Thyroid gland (tissue), 4 donors: ENCODE measurements at regions not wholly inside any gene's neighbourhood (a gene's known extent, or its start where the extent isn't known, plus 50 kb on each side); places are given as distances from the start of the nearest gene placed in this dataset.

ENCODE experiments used
- CTCF ChIP-seq, 6 experiments: fragments of 200-600 bp in 3 of 6; fragments of 450-650 bp in 3 of 6; sonication (generic) in 3 of 6; IDR thresholded peaks; one replicate each; pipeline ENCODE4 v1.5.1; 2016 to 2019; ENCODE audit warnings: antibody characterized with exemption in 6 of 6, mild to moderate bottlenecking in 2 of 6, inconsistent platforms in 1 of 6, moderate library complexity in 1 of 6
- POLR2A ChIP-seq, 2 donors: fragments of 450-650 bp; IDR thresholded peaks; one replicate each; pipeline ENCODE4 v1.6.1; 2017; ENCODE audit warnings: antibody characterized with exemption in 2 of 2, mild to moderate bottlenecking in 2 of 2, moderate library complexity in 1 of 2

DNA sequence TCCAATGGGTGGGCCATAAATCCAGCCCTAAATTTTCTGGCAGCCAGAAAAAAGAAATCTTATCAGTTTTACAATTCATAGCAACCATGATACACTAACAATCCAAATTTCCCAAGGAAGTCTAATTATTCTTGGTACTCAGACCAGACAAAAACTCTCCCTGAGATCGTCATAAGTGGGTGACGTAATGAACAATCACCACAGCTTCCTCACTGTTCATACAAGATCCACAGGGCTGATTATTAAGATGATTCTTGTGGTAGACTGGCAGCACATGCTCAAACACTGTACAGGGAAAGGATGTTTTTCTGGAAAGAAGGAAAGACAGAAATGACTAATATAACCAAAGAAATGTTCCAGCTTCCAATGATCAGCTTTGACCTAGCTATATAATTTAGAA is 178.3 kb upstream of the CRIM1 start:
- no peak for TF ChIP-seq CTCF (IDR thresholded peaks at IDR 0.05)
- no peak for TF ChIP-seq POLR2A (IDR thresholded peaks at IDR 0.05)
